GM18867 (cell line): ENCODE measurements at regions not wholly inside any gene's neighbourhood (a gene's known extent, or its start where the extent isn't known, plus 50 kb on each side); places are given as distances from the start of the nearest gene placed in this dataset.

Experiments
- ATAC-seq: cut with Tn5 transposase; IDR thresholded peaks from one replicate; pipeline ENCODE4 v1.9.1; 2021; ENCODE audit warnings: mild to moderate bottlenecking, moderate library complexity; ENCODE audit not compliant: unreplicated experiment

DNA sequence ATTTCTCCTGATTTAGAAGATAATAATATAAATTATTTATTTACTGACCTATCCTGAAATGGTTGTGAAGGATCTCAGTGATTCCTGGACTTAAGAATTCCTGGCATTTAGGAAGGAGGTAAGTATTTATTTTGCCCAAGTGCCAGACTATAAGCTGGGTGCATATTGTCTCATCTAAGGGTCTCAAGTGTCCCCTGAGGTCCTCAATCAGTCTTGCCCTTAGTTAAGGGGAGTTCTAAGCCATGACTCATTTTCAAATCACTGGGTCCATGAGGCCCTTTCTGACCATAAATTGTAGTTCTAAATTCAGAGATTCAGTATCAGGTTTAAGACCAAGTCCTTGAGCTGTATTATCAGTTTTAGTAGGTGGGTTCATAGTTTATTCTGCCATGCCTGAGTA is 251.6 kb upstream of the MEOX2 start:
- ATAC-seq, result no peak

DNA sequence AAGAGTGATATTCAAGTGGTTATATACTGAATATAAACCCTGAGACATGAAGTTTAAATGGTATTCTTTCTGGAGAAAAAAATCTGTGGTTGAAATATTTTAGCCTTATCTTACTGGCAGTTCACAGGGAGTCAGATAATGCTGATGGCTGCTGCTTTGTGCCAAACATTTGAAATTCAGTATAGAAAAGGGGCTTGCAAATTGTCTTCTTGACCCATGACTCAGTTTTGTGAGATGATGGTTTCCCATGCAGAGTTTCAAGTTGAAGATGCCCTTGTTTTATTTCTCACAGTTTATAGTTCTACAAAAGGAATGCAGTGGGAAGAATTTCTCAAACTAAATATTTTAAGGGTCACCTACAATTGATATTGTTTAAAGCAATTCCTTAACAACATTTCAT is 251.1 kb upstream of the MEOX2 start:
- no peak for ATAC-seq

DNA sequence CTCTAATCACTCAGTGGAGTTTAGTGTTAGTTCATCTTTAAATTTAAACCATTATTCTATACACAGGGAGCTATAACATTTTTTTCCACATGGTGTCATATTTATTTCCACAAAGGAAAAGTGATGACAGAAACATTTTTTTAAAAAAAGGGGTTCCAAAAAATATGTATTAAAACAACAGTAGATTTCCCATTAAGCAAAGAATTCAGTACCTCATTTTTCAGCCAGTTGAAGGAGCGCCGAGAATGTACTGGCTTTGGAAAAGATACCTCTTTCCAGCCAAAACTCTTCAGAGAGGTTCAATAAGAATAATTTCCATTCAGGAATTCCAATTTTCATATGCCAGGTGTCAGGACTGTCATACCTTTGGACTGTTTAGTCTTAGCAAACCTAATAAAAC is 250.5 kb upstream of the MEOX2 start:
- no peak for ATAC-seq

- ATAC-seq, result no peak
Measured at GRCh38 chr7:15932318-15932717, 245.8 kb upstream of the MEOX2 start.

GRCh38 chr7:15929411-15929810 is 242.9 kb upstream of the MEOX2 start:
- ATAC-seq, result no peak

DNA sequence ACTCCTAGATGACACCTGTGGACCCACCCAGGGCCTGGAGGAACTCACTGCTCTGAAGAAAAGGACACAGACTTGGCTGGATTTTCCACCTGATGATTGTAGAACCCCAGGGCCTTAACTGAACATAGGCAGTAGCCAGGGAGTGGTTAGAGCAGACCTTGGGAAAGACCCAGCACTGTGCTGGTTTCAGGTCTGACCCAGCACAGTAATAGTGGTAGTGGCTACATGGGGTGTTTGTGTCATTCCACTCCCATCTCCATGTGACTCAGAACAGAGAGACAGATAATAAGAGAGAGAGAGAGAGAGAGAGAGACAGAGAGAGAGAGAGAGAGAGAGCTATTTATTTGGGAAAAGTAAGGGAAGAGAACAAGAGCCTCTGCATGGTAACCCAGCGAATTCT is 239.1 kb upstream of the MEOX2 start:
- ATAC-seq, result no peak

DNA sequence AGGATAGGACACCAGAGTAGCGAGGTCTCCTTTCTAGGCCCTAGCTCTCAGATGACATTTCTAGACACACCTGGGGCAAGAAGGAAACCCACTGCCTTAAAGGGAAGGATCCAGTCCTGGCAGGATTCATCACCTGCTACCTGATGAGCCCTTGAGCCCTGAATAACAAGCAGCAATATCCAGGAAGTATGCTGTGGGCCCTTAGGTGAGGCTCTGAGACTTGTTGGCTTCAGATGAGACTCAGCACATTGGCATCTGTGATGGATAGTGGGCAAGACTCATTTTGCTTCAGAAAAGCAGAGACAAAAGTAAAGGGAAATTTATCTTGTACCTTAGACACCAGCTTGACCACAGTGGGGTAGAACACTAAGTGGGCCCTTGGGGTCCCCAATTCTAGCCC is 238.4 kb upstream of the MEOX2 start:
- no peak for ATAC-seq

GRCh38 chr7:15922002-15922401 is 235.5 kb upstream of the MEOX2 start:
- no peak for ATAC-seq

DNA sequence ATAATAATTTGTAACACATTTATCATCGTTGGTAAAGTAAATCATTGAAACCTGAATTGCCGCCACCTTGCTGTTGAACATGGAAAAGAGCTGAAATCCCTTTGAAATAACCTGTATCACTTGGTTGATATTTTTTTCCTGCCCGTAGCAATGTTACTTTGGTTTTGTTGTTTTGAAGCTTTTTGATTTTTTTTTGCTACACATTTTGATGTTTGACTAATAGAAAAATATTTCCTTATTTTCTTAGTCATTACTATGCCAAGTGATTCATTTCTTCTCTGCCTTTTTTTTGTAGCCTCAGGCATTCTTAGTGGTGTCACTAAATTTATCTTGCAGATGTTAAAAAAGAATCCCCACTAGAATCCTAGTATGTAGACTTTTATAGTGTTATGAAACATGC is 235.1 kb upstream of the MEOX2 start:
- no peak for ATAC-seq

DNA sequence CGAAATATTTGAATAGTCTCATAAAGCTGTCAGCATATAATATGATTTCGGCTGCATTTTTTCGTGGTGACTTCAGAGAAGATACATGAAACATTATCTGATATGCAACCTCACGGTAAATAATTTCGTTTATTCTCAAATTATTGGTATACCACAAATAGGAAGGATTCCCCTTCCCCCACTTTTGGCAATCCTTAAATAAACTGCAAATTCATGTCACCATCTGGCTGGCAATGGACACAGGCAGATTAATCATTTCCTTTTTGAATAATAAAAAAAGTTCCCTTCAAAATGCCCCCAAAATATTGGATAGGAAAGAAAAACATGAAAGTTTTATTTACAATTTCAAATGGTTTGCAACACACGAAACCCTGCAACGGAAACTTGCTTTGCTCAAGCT is 234.5 kb upstream of the MEOX2 start:
- ATAC-seq, result no peak

DNA sequence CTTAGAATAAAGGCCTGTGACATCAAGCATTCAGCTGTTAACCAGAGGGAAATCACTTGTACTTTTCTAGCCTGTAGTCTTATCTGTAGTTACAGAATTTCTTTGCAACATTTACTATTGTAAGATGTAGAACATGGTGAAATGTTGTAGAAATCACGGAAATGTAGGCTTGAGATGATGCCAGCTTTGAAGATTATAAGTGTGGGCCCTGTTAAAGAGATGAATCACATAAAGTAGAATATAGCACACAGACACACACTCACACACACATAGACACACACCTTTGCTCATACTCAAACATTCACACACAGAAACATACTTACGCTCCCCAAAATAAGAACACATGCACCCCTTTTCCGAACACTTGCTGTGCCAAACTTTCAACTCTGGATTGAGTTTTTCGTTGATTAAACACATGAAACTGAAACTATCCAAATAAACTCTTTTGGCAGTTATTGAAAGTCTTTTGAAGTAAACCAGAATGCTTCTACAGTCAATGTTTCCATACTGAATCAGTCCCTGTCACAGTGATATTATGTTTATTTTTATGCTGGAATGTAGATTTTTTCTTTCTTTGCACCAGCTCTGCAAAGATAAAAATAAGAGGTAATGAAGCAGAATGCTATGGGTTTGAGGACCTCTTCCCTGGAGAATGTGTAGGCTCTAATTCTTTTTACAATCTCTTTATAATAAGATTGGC is 230.3 kb upstream of the MEOX2 start:
- ATAC-seq, result no peak

GRCh38 chr7:15915686-15916293 is 229.3 kb upstream of the MEOX2 start:
- ATAC-seq, result no peak

DNA sequence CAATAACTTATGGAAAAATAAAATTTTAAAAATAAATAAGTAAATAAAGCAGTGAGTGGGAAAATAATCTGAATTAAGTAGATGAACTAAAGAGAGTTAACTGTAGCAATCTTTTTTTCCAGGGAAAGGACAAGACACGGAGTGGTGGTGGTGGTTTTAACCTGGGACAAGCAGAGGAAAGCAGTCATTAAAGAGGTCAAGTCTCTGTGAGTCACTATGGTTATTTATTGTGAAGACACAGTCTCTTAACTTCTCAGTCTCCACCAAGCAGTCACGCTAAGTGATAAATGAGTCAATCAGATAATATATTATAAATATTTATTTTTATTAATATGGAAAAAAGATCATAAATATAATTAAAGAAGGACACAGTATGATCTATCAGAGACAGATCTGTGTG is 228.1 kb upstream of the MEOX2 start:
- no peak for ATAC-seq

GRCh38 chr7:15906436-15906835 is 220.0 kb upstream of the MEOX2 start:
- no peak for ATAC-seq

- no peak for ATAC-seq
Measured at GRCh38 chr7:15905251-15906040, 219.0 kb upstream of the MEOX2 start.

DNA sequence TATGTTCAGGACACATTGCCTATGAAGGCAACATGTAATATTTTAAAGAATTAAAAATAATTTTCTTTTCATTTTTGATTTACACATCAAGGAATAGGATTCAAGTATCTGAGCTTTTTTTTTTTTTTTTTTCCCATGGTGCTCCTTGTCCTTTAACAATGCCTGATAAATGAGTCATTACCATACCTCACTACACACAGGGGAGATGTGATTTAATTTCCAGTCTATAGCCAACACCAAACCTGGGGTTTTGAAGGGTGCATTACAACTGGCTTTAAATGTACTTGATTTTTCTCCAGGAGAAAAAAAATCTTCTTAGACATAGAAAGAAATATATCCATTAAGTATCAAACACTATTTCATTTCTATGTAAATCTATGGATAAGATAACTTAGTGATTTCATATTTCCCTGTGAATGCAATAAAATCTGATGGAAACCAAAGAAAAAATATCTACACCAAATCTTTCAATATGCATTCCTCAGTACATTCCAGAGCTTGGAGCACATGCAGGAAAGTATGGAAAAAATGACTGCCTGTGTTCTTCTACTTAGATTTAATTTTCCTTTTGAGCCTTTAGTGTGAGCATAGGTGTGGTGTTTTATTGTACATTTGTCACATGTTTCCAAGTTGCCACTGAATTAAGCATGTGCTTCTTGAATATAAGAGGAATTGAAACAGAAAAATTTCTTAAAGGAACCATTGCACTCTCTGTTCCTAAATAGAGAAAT is 204.8 kb upstream of the MEOX2 start:
- ATAC-seq, result no peak

DNA sequence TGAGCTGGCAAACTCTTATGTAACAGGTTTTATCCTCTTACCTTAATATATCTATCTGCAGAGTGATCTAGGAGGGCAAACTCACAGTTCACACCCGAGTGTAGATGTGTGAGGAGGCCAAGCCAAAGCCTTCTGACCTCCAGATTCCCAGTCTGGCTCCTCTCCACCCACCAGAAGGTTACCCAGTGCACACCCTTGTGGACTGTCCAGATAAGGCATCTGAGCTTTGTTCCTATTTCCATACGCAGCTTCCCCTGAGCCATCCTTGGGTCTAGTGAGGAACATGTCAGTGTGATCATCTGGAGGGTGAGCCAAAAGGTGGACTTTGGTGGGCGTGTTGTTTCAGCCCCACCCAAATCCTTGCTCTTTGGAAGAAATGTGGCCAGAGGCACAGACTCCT is 203.0 kb upstream of the MEOX2 start:
- no peak for ATAC-seq

DNA sequence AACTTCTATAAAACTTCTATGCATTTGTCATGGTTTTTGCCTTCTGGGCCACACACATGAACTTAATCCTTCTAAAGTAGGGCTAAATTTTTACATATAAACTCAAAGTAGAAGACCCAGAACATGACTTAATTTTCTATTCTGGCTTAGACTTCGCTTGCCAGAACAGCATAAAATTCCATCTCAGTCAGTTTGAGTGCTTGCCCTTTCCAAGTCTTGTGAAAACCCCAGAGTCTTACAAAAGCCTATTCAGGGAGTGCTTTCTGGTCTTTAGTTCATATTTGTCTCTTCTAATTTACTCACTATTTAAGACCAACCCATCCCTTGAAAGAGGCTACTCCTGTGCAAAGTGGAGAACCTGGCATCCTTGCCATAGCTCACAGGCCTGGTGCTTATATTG is 201.6 kb upstream of the MEOX2 start:
- ATAC-seq, result no peak

DNA sequence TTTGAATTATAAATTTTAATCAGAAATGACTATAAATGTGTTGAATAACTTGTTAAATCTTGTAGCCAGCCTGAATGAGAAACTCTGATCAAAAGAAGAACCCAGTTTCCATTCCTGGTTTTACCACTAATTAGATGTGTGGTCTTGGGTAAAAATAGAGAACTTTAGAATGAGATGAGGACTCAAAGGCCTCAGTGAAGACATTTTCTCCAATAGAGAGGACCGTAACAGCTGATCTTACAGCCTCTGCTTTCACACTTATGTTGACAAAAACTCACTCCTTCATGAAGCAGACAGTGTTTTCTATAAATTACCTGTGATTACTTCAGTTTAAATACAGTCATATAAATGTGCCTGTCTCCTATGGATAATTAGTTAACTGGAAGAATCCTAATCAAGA is 200.1 kb upstream of the MEOX2 start:
- no peak for ATAC-seq

DNA sequence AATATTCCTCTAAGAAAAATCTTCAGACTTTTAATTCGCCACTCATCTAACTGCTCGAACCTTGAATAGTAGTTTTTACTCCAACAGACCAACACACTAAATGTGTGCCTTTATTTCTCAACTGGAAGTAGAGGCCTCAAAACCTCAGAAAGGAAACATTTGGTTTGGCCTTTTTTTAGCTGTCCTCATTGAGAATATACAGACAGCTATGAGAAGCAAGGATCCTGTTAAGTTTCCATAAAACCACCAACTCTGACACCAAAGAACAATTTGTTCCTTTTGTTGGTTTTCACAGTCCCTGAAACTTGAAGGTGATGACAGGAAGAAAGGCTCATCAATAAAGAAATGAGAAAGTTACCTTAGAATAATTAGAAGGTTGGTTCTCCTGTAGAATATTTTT is 199.2 kb upstream of the MEOX2 start:
- ATAC-seq, result no peak

GRCh38 chr7:15874774-15875173 is 188.3 kb upstream of the MEOX2 start:
- no peak for ATAC-seq

DNA sequence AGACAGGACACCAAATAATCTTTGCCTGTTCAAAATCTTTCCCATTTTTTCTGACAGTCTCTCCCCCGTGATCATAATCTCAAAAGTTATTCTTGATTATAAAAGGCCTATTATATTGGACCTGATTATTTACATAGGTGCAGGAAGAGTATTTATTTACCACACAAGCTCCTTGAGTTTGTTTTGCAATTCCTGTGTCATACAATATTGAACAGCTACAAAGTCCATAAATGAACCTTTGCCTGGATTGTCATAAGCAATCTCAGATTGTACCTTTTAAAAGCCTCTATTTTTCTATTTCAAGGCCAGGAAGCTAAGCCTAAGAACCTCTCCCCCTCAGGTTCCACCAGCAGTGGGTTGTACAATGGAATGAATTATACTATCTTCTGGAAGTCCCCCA is 183.9 kb upstream of the MEOX2 start:
- no peak for ATAC-seq
